ENCODE measurements at regions not wholly inside any gene's neighbourhood (a gene's known extent, or its start where the extent isn't known, plus 50 kb on each side); places are given as distances from the start of the nearest gene placed in this dataset.

GRCh38 chr16:64174327-64174726 is 947.5 kb downstream of the CDH11 start:
- no peaks in the 10 kb centered on the region for H3K4me1 ChIP-seq (ENCODE audit: control insufficient read depth, extremely low read depth, insufficient read depth, low read length)
- no peak for TF ChIP-seq CTCF (optimal IDR thresholded peaks at IDR 0.05 in 1 of 3, IDR thresholded peaks at IDR 0.05 in 1 of 3, conservative IDR thresholded peaks at IDR 0.05 in 1 of 3; ENCODE audit: extremely low read depth in 1 of 3, insufficient read depth in 2 of 3, low read length in 3 of 3)
- no peak for TF ChIP-seq EZH2 (IDR thresholded peaks at IDR 0.05; ENCODE audit: low read length)
- H3K36me3 ChIP-seq (ENCODE audit: control insufficient read depth in 2 of 2, extremely low read depth in 1 of 2, insufficient read depth in 2 of 2, low read length in 2 of 2), result no peaks in the 10 kb centered on the region
- DNase-seq (ENCODE audit: low read depth, low spot score) (no peak), FAIRE-seq (no peak)
- H3K27me3 ChIP-seq (ENCODE audit: control insufficient read depth, extremely low read depth, insufficient read depth, low read length), result no peaks in the 10 kb centered on the region
- H3K4me3 ChIP-seq (ENCODE audit: control insufficient read depth in 2 of 3, extremely low read depth in 1 of 3, insufficient read depth in 2 of 3, low read depth in 1 of 3, low read length in 3 of 3), result no peak overlapping the region
- H3K9me3 ChIP-seq (ENCODE audit: control insufficient read depth, low read depth, low read length), result peaks cover 2% of the 10 kb centered on the region
- no peaks in the 10 kb centered on the region for H4K20me1 ChIP-seq (ENCODE audit: control insufficient read depth, extremely low read depth, insufficient read depth, low read length)
- no peaks in the 10 kb centered on the region for H3K9me1 ChIP-seq (ENCODE audit: control insufficient read depth, extremely low read depth, insufficient read depth, low read length)
- no peak overlapping the region for H3K27ac ChIP-seq (ENCODE audit: control insufficient read depth, insufficient read depth, low read length)
- no peak overlapping the region for H3K4me2 ChIP-seq (ENCODE audit: control insufficient read depth, extremely low read depth, insufficient read depth, low read depth, low read length)
- no peak overlapping the region for H2AFZ ChIP-seq (ENCODE audit: control insufficient read depth, low read length)
- no peak overlapping the region for H3K9ac ChIP-seq (ENCODE audit: control insufficient read depth, extremely low read depth, insufficient read depth, low read length)
- dilution Hi-C loops (cut with MboI; ENCODE audit: extremely low pct_ligation_motif_present, low sequenced_read_pairs), result no loop called here
- H3K79me2 ChIP-seq (ENCODE audit: control insufficient read depth, insufficient read depth, low read length), result no peaks in the 10 kb centered on the region

GRCh38 chr16:64172652-64173051 is 949.2 kb downstream of the CDH11 start:
- Histone ChIP-seq H3K79me2 (ENCODE audit: control insufficient read depth, insufficient read depth, low read length) (no peaks in the 10 kb centered on the region), H3K9me3 (ENCODE audit: control insufficient read depth, low read depth, low read length) (no peaks in the 10 kb centered on the region), H3K9me1 (ENCODE audit: control insufficient read depth, extremely low read depth, insufficient read depth, low read length) (no peaks in the 10 kb centered on the region), H3K4me1 (ENCODE audit: control insufficient read depth, extremely low read depth, insufficient read depth, low read length) (no peaks in the 10 kb centered on the region), H3K9ac (ENCODE audit: control insufficient read depth, extremely low read depth, insufficient read depth, low read length) (no peak overlapping the region), H3K4me3 (ENCODE audit: control insufficient read depth in 2 of 3, extremely low read depth in 1 of 3, insufficient read depth in 2 of 3, low read depth in 1 of 3, low read length in 3 of 3) (no peak overlapping the region), H4K20me1 (ENCODE audit: control insufficient read depth, extremely low read depth, insufficient read depth, low read length) (no peaks in the 10 kb centered on the region), H3K27ac (ENCODE audit: control insufficient read depth, insufficient read depth, low read length) (no peak overlapping the region), H2AFZ (ENCODE audit: control insufficient read depth, low read length) (no peak overlapping the region), H3K27me3 (ENCODE audit: control insufficient read depth, extremely low read depth, insufficient read depth, low read length) (no peaks in the 10 kb centered on the region), H3K4me2 (ENCODE audit: control insufficient read depth, extremely low read depth, insufficient read depth, low read depth, low read length) (no peak overlapping the region), H3K36me3 (ENCODE audit: control insufficient read depth in 2 of 2, extremely low read depth in 1 of 2, insufficient read depth in 2 of 2, low read length in 2 of 2) (no peaks in the 10 kb centered on the region)
- no peak for FAIRE-seq
- dilution Hi-C loops (cut with MboI; ENCODE audit: extremely low pct_ligation_motif_present, low sequenced_read_pairs), result no loop called here
- TF ChIP-seq EZH2 (IDR thresholded peaks at IDR 0.05; ENCODE audit: low read length) (no peak), CTCF (optimal IDR thresholded peaks at IDR 0.05 in 1 of 3, IDR thresholded peaks at IDR 0.05 in 1 of 3, conservative IDR thresholded peaks at IDR 0.05 in 1 of 3; ENCODE audit: extremely low read depth in 1 of 3, insufficient read depth in 2 of 3, low read length in 3 of 3) (no peak)
- no peak for DNase-seq (ENCODE audit: low read depth, low spot score)

Data from keratinocyte (primary cell).